Progenitor cell of endocrine pancreas (in vitro differentiated cells): ENCODE measurements at regions not wholly inside any gene's neighbourhood (a gene's known extent, or its start where the extent isn't known, plus 50 kb on each side); places are given as distances from the start of the nearest gene placed in this dataset.

Source experiments
- DNase-seq: peaks from one replicate; pipeline ENCODE4 v3.0.0; 2021; ENCODE audit warnings: low spot score; ENCODE audit not compliant: unreplicated experiment
- H3K27ac Mint-ChIP-seq: 2 replicates; pipeline ENCODE4 v1.8.0; 2021; ENCODE audit warnings: mild to moderate bottlenecking, moderate library complexity, mixed read lengths
- H3K27me3 Mint-ChIP-seq: 2 replicates; pipeline ENCODE4 v1.8.0; 2021; ENCODE audit warnings: mixed read lengths
- H3K36me3 Mint-ChIP-seq: 2 replicates; pipeline ENCODE4 v1.8.0; 2022; ENCODE audit warnings: mixed read lengths; ENCODE audit not compliant: insufficient read depth
- H3K4me1 Mint-ChIP-seq: 2 replicates; pipeline ENCODE4 v1.8.0; 2021; ENCODE audit warnings: low read depth, mixed read lengths
- H3K4me3 Mint-ChIP-seq: 2 replicates; pipeline ENCODE4 v1.8.0; 2021; ENCODE audit warnings: low read depth, mild to moderate bottlenecking, moderate library complexity, mixed read lengths
- H3K9me3 Mint-ChIP-seq: 2 replicates; pipeline ENCODE4 v1.8.0; 2021; ENCODE audit warnings: low read depth, mixed read lengths
- CTCF ChIP-seq: fragments of 200-600 bp; sonication (generic); IDR thresholded peaks from one replicate; pipeline ENCODE4 v1.5.0; 2021; ENCODE audit warnings: antibody characterized with exemption, mild to moderate bottlenecking; ENCODE audit not compliant: unreplicated experiment

GRCh38 chr18:41484069-41484468 is 471.0 kb upstream of the PIK3C3 start:
- Mint-ChIP-seq H3K4me1 (peaks cover 13% of the 10 kb centered on the region), H3K27me3 (no peaks in the 10 kb centered on the region), H3K36me3 (peaks cover 4% of the 10 kb centered on the region), H3K9me3 (peaks cover 6% of the 10 kb centered on the region), H3K4me3 (no peak overlapping the region), H3K27ac (no peak overlapping the region)
- TF ChIP-seq CTCF = no peak
- DNase-seq = no peak

- peaks cover 4% of the 10 kb centered on the region for H3K36me3 Mint-ChIP-seq
- peaks cover 13% of the 10 kb centered on the region for H3K4me1 Mint-ChIP-seq
- TF ChIP-seq CTCF = no peak
- no peak for DNase-seq
- no peak overlapping the region for H3K4me3 Mint-ChIP-seq
- peaks cover 6% of the 10 kb centered on the region for H3K9me3 Mint-ChIP-seq
- no peaks in the 10 kb centered on the region for H3K27me3 Mint-ChIP-seq
- H3K27ac Mint-ChIP-seq = no peak overlapping the region
Observed at GRCh38 chr18:41482501-41482900, 472.5 kb upstream of the PIK3C3 start.

- H3K36me3 Mint-ChIP-seq = peaks cover 4% of the 10 kb centered on the region
- no peak for TF ChIP-seq CTCF
- H3K4me1 Mint-ChIP-seq = peaks cover 2% of the 10 kb centered on the region
- H3K4me3 Mint-ChIP-seq = no peak overlapping the region
- peaks cover 2% of the 10 kb centered on the region for H3K9me3 Mint-ChIP-seq
- no peak for DNase-seq
- H3K27ac Mint-ChIP-seq = no peak overlapping the region
- no peaks in the 10 kb centered on the region for H3K27me3 Mint-ChIP-seq
Observed at GRCh38 chr18:41466436-41467160, 488.4 kb upstream of the PIK3C3 start.

- no peak for DNase-seq
- no peak for TF ChIP-seq CTCF
- no peak overlapping the region for H3K4me3 Mint-ChIP-seq
- H3K36me3 Mint-ChIP-seq = peaks cover 4% of the 10 kb centered on the region
- no peak overlapping the region for H3K27ac Mint-ChIP-seq
- H3K27me3 Mint-ChIP-seq = no peaks in the 10 kb centered on the region
- H3K4me1 Mint-ChIP-seq = peaks cover 9% of the 10 kb centered on the region
- H3K9me3 Mint-ChIP-seq = peaks cover 2% of the 10 kb centered on the region
Observed at GRCh38 chr18:41465386-41465785, 489.6 kb upstream of the PIK3C3 start.

- no peak for DNase-seq
- Mint-ChIP-seq H3K36me3 (peaks cover 4% of the 10 kb centered on the region), H3K9me3 (peaks cover 2% of the 10 kb centered on the region), H3K4me3 (no peak overlapping the region), H3K27me3 (no peaks in the 10 kb centered on the region), H3K27ac (no peak overlapping the region), H3K4me1 (peaks cover 9% of the 10 kb centered on the region)
- no peak for TF ChIP-seq CTCF
Observed at GRCh38 chr18:41464278-41464677, 490.8 kb upstream of the PIK3C3 start.
